GM12878 (cell line): ENCODE measurements at regions not wholly inside any gene's neighbourhood (a gene's known extent, or its start where the extent isn't known, plus 50 kb on each side); places are given as distances from the start of the nearest gene placed in this dataset.

Experiments used
- ATAC-seq: fragments of 200-7000 bp; cut with Tn5 transposase; 3 replicates; pipeline ENCODE4 v1.9.1; 2020; ENCODE audit warnings: mild to moderate bottlenecking, moderate library complexity
- BruUV-seq: library from RNA; stranded (reverse); fragments of 400-500 nt; replicated peaks from 2 replicates; lab custom pipeline; 2021; lab: Mats Ljungman, UMichigan
- CTCF ChIA-PET: fragments of 300-600 bp; sonication (Branson Sonifier 250); formaldehyde crosslinking; extraction: SDS; loops from one replicate; lab custom pipeline; 2021; ENCODE audit warnings: inconsistent platforms; lab: Yijun Ruan, JAX
- POLR2A ChIA-PET: fragments of 350-600 bp; formaldehyde crosslinking; extraction: SDS; loops from one replicate; lab custom pipeline; 2021; ENCODE audit warnings: inconsistent platforms; lab: Charles Lee
- RAD21 ChIA-PET: fragments of 300-600 bp; sonication (Branson Sonifier 250); formaldehyde crosslinking; loops from one replicate; lab custom pipeline; 2023; ENCODE audit warnings: antibody characterized with exemption; ENCODE audit not compliant: unreplicated experiment; lab: Charles Lee
- SMC1A ChIA-PET: fragments of 300-600 bp; sonication (Branson Sonifier 250); formaldehyde crosslinking; loops from one replicate; lab custom pipeline; 2023; ENCODE audit not compliant: unreplicated experiment, uncharacterized antibody; lab: Charles Lee
- DNase-seq: peaks from one replicate; pipeline ENCODE4 v3.0.0-alpha.2; 2011; ENCODE audit warnings: low read depth, low spot score
- FAIRE-seq: peaks from 3 replicates; lab custom pipeline; 2011; peaks lifted over from hg19 to GRCh38; lab: Jason Lieb, UNC
- H2AFZ ChIP-seq: 2 replicates; pipeline ENCODE4 v1.6.0; 2011; ENCODE audit warnings: low read depth, low read length, control low read depth; ENCODE audit not compliant: control insufficient read depth
- H3K27ac ChIP-seq: 2 replicates; pipeline ENCODE4 v1.5.1; 2011; ENCODE audit warnings: control low read depth; ENCODE audit not compliant: control insufficient read depth, insufficient read depth
- H3K27me3 ChIP-seq, 2 experiments: replicated peaks in 1 of 2; 2 replicates each; pipeline versions ENCODE4 v1.6.0 to v1.6.1; 2011; ENCODE audit warnings: low read length in 1 of 2; ENCODE audit not compliant: control insufficient read depth in 2 of 2, insufficient read depth in 2 of 2
- H3K36me3 ChIP-seq, 2 experiments: 2 replicates each; pipeline ENCODE4 v1.5.1; 2011; ENCODE audit warnings: low read length in 1 of 2; ENCODE audit not compliant: control insufficient read depth in 2 of 2, insufficient read depth in 2 of 2
- H3K4me1 ChIP-seq: 2 replicates; pipeline ENCODE4 v1.6.1; 2011; ENCODE audit warnings: mild to moderate bottlenecking, low read length, moderate library complexity, mixed read lengths; ENCODE audit not compliant: control insufficient read depth, insufficient read depth
- H3K4me2 ChIP-seq: 2 replicates; pipeline ENCODE4 v1.6.0; 2011; ENCODE audit warnings: control low read depth; ENCODE audit not compliant: control insufficient read depth, insufficient read depth
- H3K4me3 ChIP-seq: fragments of 200-600 bp; sonication (generic); 2 replicates; pipeline ENCODE4 v1.5.1; 2016
- H3K79me2 ChIP-seq: 2 replicates; pipeline ENCODE4 v1.6.0; 2011; ENCODE audit warnings: low read length; ENCODE audit not compliant: control insufficient read depth, insufficient read depth
- H3K9ac ChIP-seq: 2 replicates; pipeline ENCODE4 v1.8.0; 2011; ENCODE audit warnings: low read length, control low read depth, mixed read lengths; ENCODE audit not compliant: control insufficient read depth, insufficient read depth
- H3K9me3 ChIP-seq: replicated peaks from 3 replicates; pipeline ENCODE4 v1.5.1; 2011; ENCODE audit warnings: mild to moderate bottlenecking, low read length; ENCODE audit not compliant: control insufficient read depth, insufficient read depth
- H4K20me1 ChIP-seq: 2 replicates; pipeline ENCODE4 v1.6.0; 2011; ENCODE audit not compliant: control insufficient read depth, insufficient read depth
- CBFB ChIP-seq: IDR thresholded peaks from 2 replicates; pipeline ENCODE4 v1.6.1; 2016; ENCODE audit warnings: antibody characterized with exemption, low read depth
- NR2C2 ChIP-seq: IDR thresholded peaks from 2 replicates; pipeline ENCODE4 v1.6.1; 2011; ENCODE audit warnings: borderline replicate concordance, low read depth; ENCODE audit not compliant: control insufficient read depth, insufficient read length
- ZNF24 ChIP-seq: fragments of 450-650 bp; IDR thresholded peaks from 2 replicates; pipeline ENCODE4 v1.6.1; 2017; ENCODE audit warnings: antibody characterized with exemption, mild to moderate bottlenecking
- WGBS: methylation state at CpG from one replicate; pipeline ENCODE4 v1.1.6; 2016; ENCODE audit warnings: low lambda C conversion rate; ENCODE audit not compliant: insufficient replicate concordance, insufficient coverage; ENCODE audit errors: missing lambda C conversion rate; 5-methylcytosine and 5-hydroxymethylcytosine counted together
- in situ Hi-C: fragments of 300-500 bp; cut with MboI; formaldehyde crosslinking; loops from 9 replicates; pipeline ENCODE4 v1.14.3; 2018; ENCODE audit warnings: mixed read lengths
- intact Hi-C: fragments of 100-400 bp; cut with micrococcal nuclease; formaldehyde crosslinking; loops from one replicate; pipeline ENCODE4 v1.14.2; 2022; ENCODE audit not compliant: unreplicated experiment
- TF ChIP-seq, protein P1 (sequence below): IDR thresholded peaks from 2 replicates; pipeline ENCODE4 v1.6.1; 2011; ENCODE audit warnings: mild to moderate bottlenecking, low read depth, low read length, moderate library complexity; ENCODE audit not compliant: insufficient replicate concordance

DNA sequence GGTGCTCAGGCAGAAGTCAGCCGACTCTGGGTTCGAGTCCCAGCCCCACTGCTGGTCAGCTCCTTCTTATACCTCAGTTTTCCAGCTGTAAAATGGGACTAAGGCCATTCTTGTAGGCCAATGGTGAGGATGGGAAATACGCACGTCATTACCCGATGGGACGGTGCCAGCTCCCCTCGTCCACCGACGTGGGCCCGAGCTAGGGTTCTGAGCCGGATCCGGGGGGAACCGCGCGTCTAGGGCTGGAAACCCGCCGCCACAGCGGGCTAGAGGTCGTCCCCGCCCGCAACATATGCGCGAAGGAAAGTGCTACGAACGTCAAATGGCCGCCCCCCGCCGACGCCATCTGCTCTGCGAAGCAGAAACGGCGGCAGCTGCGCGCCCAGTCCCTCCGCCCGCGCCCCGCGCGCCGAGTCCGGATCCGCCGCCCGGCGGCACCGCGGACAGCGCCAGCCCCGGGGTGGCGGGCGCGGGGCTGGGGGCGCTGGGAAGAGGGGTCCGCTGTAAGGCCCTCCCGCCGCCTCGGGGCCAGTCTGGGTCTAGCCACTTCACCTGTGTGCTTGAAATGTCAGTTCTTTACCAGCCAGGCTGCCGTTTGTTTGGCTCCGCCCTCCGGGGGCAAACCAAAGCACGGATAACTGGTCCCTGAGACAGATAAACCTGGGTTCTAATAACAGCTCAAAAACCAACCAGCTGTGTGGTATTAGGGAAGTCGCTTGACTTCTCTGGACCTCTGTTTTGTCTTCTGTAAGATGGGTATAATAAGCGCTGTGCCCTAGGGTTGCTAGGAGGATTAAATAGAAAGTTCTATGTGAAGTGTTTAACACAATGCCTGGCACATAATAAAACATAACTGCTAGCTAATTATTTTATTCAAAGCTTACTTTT, 103.5 kb upstream of the RCN1 start:
- intact Hi-C loops (no loop called here), in situ Hi-C loops (no loop called here)
- Histone ChIP-seq H3K79me2 (no peaks in the 10 kb centered on the region), H3K9me3 (no peaks in the 10 kb centered on the region; the same call in 2 of the 3 replicates), H3K36me3 (no peaks in the 10 kb centered on the region), H3K4me2 (no peak overlapping the region), H4K20me1 (no peaks in the 10 kb centered on the region), H3K27me3 (no peaks in the 10 kb centered on the region; a peak in 2 of 4 replicates), H3K4me1 (no peaks in the 10 kb centered on the region), H3K9ac (no peak overlapping the region), H2AFZ (no peak overlapping the region), H3K27ac (no peak overlapping the region), H3K4me3 (no peak overlapping the region)
- ChIA-PET SMC1A (interaction anchor here (1.3 kb wide), 1 partner anchor 18 kb away, joined by 3 read pairs; no protein-coding TSS in a partner anchor), CTCF (interaction anchor here (0.5 kb wide), 1 partner anchor 28 kb away, joined by 3 read pairs; no protein-coding TSS in a partner anchor), POLR2A (no interaction called here), RAD21 (no interaction called here)
- whole genome bisulfite sequencing, result 80% methylated on average over 54 of the region's 64 CpGs
- TF ChIP-seq CBFB, result no peak
- DNase-seq (no peak), FAIRE-seq (no peak), ATAC-seq (no peak)
- no TSS peak for BruUV-seq

DNA sequence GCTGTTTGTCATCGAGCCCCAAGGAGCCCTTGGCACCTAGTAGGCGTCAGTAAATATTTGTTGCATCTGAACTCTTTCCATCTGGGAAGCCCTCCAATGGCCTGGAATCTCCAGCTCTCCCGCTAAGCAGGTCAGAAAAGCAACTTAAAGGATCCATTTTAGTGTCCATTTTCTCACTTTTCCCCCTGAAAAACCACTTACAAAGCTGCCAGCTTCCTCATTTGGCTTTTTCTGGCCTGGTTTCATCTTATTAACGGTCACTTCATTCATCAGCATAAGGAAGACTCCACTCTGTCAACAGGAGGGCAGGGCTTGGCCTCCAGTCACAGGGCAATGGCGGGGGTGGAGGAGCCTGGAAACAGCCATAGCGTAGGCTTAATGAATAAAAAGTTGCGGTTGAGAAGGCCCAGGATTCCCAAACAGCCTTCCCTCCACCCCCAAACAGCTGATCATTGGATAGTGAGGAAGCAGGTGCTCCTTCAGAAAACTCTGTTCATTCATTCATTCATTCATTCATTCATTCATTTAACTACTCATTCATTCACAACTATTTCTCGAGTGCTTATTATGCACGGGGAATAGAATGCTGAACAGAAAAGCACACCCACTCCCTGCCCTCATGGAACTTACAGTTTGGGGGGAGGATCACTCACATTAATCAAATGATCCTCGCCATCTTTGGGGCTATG, 104.5 kb upstream of the RCN1 start:
- BruUV-seq, result no TSS peak
- no peaks in the 10 kb centered on the region for H3K4me1 ChIP-seq
- in situ Hi-C loops, result no loop called here
- WGBS, result 45% methylated on average over 10 of the region's 10 CpGs
- TF ChIP-seq ZNF24 (peak; percentile 56; the same call in 1 of the 2 replicates), NR2C2 (no peak)
- TF ChIP-seq, protein P1, sequence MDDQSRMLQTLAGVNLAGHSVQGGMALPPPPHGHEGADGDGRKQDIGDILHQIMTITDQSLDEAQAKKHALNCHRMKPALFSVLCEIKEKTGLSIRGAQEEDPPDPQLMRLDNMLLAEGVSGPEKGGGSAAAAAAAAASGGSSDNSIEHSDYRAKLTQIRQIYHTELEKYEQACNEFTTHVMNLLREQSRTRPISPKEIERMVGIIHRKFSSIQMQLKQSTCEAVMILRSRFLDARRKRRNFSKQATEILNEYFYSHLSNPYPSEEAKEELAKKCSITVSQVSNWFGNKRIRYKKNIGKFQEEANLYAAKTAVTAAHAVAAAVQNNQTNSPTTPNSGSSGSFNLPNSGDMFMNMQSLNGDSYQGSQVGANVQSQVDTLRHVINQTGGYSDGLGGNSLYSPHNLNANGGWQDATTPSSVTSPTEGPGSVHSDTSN, result no peak
- ChIA-PET RAD21 (no interaction called here), CTCF (interaction anchor here (0.5 kb wide), 1 partner anchor 29 kb away, joined by 3 read pairs; no protein-coding TSS in a partner anchor), POLR2A (no interaction called here), SMC1A (interaction anchor here (0.8 kb wide), 1 partner anchor 10 kb away, joined by 3 read pairs; no protein-coding TSS in a partner anchor)
- H3K9ac ChIP-seq, result no peak overlapping the region
- intact Hi-C loops, result no loop called here
- no peaks in the 10 kb centered on the region for H3K36me3 ChIP-seq
- H3K27me3 ChIP-seq, result no peaks in the 10 kb centered on the region; a peak in 2 of 4 replicates
- DNase-seq, result no peak
- H4K20me1 ChIP-seq, result no peaks in the 10 kb centered on the region
- H3K79me2 ChIP-seq, result no peaks in the 10 kb centered on the region
- no peak for ATAC-seq
- no peaks in the 10 kb centered on the region; the same call in 2 of the 3 replicates for H3K9me3 ChIP-seq
- H3K4me3 ChIP-seq, result no peak overlapping the region
- H3K4me2 ChIP-seq, result no peak overlapping the region
- H3K27ac ChIP-seq, result no peak overlapping the region
- H2AFZ ChIP-seq, result no peak overlapping the region
- no peak for FAIRE-seq
